ENCODE measurements at regions not wholly inside any gene's neighbourhood (a gene's known extent, or its start where the extent isn't known, plus 50 kb on each side); places are given as distances from the start of the nearest gene placed in this dataset.
"Not testable (repeated sequence)": the region's sequence is repeated elsewhere in the genome, so short reads cannot be mapped to it uniquely, and the experiment has no call there.

DNA sequence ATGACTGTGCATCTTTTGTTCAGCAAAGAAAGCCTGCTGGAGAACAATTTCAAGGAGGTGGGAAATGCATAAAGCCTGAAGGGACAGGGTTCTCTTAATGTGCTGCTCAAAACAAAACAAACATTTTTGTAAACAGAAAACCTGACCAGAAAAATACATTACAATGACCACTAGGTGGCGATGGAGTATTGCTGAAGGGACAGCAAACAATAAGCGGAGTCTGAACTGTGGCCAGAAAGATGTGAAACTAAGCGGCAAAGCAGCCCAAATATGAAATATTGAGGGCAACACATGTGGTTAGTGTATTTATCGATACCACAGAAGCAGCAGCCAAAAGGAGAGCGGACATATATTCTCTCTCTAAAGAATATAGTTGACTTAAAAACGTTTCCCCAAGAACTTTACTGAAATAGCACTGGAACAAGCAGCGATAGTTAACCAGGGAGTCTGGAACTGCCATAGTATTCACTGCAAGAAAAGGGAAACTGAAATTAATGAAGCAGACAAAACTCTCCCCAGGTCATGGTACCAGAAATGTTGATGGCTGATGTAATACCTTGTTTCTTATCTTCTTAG, 1814.2 kb upstream of the DEFB115 start:
- H3K4me1 ChIP-seq (ENCODE audit: control insufficient read depth, insufficient read depth, low read length); H3K27ac ChIP-seq (ENCODE audit: control insufficient read depth, insufficient read depth); BruUV-seq (replicated peaks); H2AFZ ChIP-seq (ENCODE audit: control insufficient read depth, low read depth, low read length); H3K9me3 ChIP-seq (replicated peaks; ENCODE audit: control insufficient read depth, insufficient read depth, low read length); FAIRE-seq; H3K27me3 ChIP-seq (replicated peaks in 1 of 2; ENCODE audit: control insufficient read depth in 2 of 2, insufficient read depth in 2 of 2, low read length in 1 of 2); RAD21 ChIA-PET (ENCODE audit: unreplicated experiment); H3K79me2 ChIP-seq (ENCODE audit: control insufficient read depth, insufficient read depth, low read length); H3K9ac ChIP-seq (ENCODE audit: control insufficient read depth, insufficient read depth, low read length); POLR2A ChIA-PET; H4K20me1 ChIP-seq (ENCODE audit: control insufficient read depth, insufficient read depth); H3K4me3 ChIP-seq; H3K4me2 ChIP-seq (ENCODE audit: control insufficient read depth, insufficient read depth); H3K36me3 ChIP-seq (ENCODE audit: control insufficient read depth in 2 of 2, insufficient read depth in 2 of 2, low read length in 1 of 2): not testable (repeated sequence)
- in situ Hi-C loops (cut with MboI) (loop anchor here (25.0 kb wide), 1 partner anchor 1869 kb away; the partner anchor contains the start of gene DEFB116), intact Hi-C loops (cut with micrococcal nuclease; ENCODE audit: unreplicated experiment) (loop anchor here (5.0 kb wide), 1 partner anchor 1869 kb away; no protein-coding TSS in a partner anchor)
- DNase-seq (ENCODE audit: low read depth, low spot score) = peak; percentile 39
- WGBS (ENCODE audit: insufficient coverage, insufficient replicate concordance, low lambda C conversion rate, missing lambda C conversion rate) = 13% methylated on average over 7 of the region's 7 CpGs
- ChIA-PET CTCF (interaction anchor here (1.1 to 1.3 kb wide), 2 partner anchors 11 to 16 kb away, joined by 3 read pairs; no protein-coding TSS in a partner anchor), SMC1A (ENCODE audit: uncharacterized antibody, unreplicated experiment) (interaction anchor here (1.6 kb wide), 1 partner anchor 29 kb away, joined by 5 read pairs; no protein-coding TSS in a partner anchor)
- TF ChIP-seq POU2F2 (IDR thresholded peaks at IDR 0.05; ENCODE audit: borderline replicate concordance, low read depth, low read length) = 0 out of 3 replicates have a peak, but pooled peaks have one; percentile 0
- TF ChIP-seq RAD21 (IDR thresholded peaks at IDR 0.05; ENCODE audit: insufficient read depth, low read depth, low read length) = peak; percentile 63
- TF ChIP-seq, protein P1, sequence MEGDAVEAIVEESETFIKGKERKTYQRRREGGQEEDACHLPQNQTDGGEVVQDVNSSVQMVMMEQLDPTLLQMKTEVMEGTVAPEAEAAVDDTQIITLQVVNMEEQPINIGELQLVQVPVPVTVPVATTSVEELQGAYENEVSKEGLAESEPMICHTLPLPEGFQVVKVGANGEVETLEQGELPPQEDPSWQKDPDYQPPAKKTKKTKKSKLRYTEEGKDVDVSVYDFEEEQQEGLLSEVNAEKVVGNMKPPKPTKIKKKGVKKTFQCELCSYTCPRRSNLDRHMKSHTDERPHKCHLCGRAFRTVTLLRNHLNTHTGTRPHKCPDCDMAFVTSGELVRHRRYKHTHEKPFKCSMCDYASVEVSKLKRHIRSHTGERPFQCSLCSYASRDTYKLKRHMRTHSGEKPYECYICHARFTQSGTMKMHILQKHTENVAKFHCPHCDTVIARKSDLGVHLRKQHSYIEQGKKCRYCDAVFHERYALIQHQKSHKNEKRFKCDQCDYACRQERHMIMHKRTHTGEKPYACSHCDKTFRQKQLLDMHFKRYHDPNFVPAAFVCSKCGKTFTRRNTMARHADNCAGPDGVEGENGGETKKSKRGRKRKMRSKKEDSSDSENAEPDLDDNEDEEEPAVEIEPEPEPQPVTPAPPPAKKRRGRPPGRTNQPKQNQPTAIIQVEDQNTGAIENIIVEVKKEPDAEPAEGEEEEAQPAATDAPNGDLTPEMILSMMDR (IDR thresholded peaks at IDR 0.05 in 2 of 3, conservative IDR thresholded peaks at IDR 0.05 in 1 of 3; ENCODE audit: control insufficient read depth in 2 of 3, extremely low read depth in 1 of 3, insufficient read depth in 1 of 3, low read depth in 3 of 3, low read length in 3 of 3) = peak; percentile 30 to 51 (median 47); a peak in 5 of 6 replicates
- peak; percentile 42; the same call in 1 of the 2 replicates for TF ChIP-seq SMC3 (IDR thresholded peaks at IDR 0.05; ENCODE audit: borderline replicate concordance, low read length)
- ATAC-seq = peak; percentile 62

Measured in GM12878 (cell line).